ENCODE measurements at regions not wholly inside any gene's neighbourhood (a gene's known extent, or its start where the extent isn't known, plus 50 kb on each side); places are given as distances from the start of the nearest gene placed in this dataset.

- TF ChIP-seq CTCF (IDR thresholded peaks at IDR 0.05) (no peak), NFIC (IDR thresholded peaks at IDR 0.05; ENCODE audit: borderline replicate concordance) (no peak), RAD21 (IDR thresholded peaks at IDR 0.05; ENCODE audit: low read length) (no peak), EZH2phosphoT487 (IDR thresholded peaks at IDR 0.05; ENCODE audit: borderline replicate concordance, low read depth) (no peak), FOXM1 (IDR thresholded peaks at IDR 0.05; ENCODE audit: low read depth) (no peak)
Measured at GRCh38 chr12:58523360-58523759, 396.9 kb downstream of the LRIG3 start.
